Activated CD4-positive, alpha-beta T cell treated with anti-CD3 and anti-CD28 coated beads for 24 hours (primary cell): ENCODE measurements at regions not wholly inside any gene's neighbourhood (a gene's known extent, or its start where the extent isn't known, plus 50 kb on each side); places are given as distances from the start of the nearest gene placed in this dataset.
"Not testable (repeated sequence)": the region's sequence is repeated elsewhere in the genome, so short reads cannot be mapped to it uniquely, and the experiment has no call there.

Experiments
- DNase-seq, 2 donors: peaks; one replicate each; pipeline ENCODE4 v3.0.0-alpha.2; 2020; ENCODE audit warnings: low read depth in 2 of 2

DNA sequence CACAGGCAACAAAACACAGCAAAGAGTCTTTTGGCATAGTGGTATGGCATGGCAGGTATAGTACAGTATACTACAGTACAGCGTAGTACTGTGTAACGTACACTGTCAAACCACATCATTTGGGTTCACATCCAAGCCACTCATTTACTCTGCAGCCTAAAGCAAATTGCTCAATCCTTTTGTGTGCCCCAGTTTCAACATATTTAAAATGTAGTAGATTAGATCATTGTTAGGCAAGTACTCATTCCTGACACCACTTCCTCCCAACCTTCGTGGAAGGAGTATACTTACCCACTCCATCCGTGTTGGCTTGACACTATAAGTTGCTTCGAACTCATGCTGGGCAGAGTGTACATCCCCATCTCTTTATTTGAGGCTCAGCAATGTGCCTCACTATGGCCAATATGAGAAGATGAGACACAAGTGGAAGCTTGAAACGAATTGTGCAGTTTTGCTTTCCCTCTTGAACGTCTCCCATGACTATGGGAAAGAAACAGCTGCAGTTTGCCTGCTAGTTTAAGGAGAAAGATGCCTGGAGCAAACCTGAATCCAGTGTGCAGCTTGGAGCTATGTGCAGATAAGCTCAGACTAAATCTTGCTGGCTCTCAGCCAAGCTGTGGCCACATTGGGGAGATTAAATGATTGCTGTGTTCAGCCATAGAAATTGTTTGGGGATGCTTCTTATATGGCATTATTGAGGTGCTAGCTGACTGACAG is 85.7 kb upstream of the TBL1X start:
- DNase-seq: no peak

DNA sequence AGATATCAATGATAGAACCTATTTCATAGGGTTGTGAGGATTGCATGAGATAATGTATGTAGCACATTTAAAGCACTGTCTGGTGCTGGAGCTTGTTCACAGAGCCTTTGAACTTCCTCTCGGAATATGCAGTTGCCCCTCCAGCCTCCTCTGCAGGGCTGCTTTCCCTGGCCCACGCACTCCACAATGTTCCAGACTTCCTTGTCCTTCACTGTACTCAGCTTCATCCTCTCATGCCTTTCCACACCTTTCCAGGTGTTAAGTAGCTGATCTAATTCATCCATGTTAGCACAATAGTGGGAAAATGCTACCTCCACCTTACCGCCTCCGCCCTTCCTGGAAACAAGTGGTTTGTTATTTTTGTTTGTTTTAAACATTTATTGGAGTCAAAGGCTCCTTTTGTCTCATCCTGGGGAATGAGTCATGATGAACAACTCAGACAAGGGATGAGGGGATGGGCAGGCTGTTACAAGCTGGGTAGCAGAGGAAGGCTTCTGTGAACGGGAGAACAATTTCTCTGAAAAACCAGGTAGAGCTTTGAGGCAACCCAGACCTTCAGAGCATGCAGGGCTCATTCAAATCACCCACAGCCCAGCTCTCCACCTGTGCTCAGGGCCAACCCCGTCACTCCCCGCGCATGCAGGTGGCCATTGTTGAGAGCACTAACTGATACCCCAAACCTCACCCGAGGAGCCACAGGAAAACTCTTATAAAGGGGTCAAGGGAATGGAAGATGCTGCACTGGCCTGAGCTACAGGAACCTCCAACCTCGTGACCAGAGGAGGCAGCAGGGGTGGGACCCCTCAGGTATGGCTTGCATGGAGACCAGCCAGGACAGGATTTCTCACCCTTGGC is 84.9 kb upstream of the TBL1X start:
- no peak for DNase-seq

DNA sequence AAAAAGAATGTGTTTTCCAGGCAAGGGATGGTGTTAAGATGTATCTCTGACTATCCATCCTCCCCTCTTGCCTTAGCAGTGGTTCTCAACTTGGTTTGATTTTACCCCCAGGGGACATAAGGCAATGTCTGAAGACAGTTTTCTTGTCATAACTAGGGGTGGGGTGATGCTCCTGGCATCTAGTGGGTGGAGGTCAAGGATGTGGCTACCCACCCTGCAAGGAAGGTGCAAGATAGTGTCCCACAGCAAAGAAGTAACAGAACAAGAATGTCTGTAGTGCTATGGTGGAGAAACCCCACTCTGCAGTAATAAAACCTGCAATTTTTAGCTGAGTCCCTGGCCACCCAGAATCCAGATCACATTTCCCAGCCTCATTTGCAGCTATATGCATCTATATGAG is 81.2 kb upstream of the TBL1X start:
- no peak for DNase-seq

DNA sequence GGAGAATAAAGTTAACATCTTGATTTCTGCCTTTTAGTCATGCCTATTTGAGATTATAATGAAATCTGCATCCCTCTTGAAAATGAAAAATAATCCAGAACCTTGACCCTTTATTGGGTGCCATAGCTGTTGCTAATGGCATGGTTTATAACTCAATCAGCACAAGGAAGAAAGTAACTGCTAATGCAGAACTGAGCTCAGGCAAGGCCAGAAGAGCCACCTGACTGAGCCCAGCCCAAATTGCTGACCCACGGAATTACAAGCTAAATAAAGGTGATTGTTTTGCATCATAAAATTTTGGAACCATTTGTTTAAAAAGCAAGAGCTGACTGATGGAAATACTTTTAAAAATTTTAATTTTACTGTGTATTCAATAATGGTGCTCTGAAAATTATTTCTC is 76.4 kb upstream of the TBL1X start:
- DNase-seq: no peak

GRCh38 chrX:9390121-9390520 is 74.7 kb upstream of the TBL1X start:
- no peak for DNase-seq

- DNase-seq: no peak
Observed at GRCh38 chrX:9390693-9391368, 74.0 kb upstream of the TBL1X start.

DNA sequence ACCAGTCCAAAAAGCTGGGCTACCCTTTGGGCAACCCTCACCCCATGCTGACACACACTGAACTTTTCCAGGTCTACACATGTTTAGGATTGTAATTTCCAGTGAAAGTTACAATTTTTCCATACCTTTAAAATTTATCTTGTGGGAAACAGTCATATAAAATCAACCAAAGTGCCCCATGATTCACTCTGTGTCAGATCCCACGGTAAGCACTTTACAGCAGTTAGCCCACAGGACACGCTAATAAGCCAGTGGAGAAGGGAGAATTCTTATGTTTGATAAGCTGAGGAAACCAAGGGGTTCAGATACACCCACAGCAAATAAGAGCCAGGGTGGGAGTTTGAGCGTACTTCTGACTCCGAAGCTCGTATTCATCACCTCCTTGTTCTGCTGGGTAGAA is 72.4 kb upstream of the TBL1X start:
- DNase-seq: no peak

GRCh38 chrX:9393571-9393970 is 71.3 kb upstream of the TBL1X start:
- DNase-seq: no peak

GRCh38 chrX:9394212-9394611 is 70.6 kb upstream of the TBL1X start:
- DNase-seq: no peak

DNA sequence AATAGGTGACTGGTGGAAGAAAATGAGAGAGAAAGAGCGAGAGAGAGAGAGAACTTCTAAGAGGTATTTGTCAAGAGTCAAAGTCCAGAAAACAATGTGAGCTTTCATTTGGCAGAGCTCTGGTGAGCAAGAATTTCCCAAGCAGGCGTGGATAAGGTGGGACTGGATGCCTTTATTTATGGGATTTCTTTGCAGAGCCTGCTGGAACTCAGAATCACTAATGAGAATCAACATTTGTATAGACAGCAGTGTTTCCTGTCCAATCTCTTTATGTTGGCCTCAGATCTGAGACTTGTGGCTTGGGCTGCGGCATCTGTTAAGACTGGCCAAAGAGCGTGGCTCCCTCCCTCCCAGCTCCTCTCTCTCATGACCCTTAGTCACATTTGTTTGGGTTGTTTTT is 67.9 kb upstream of the TBL1X start:
- no peak for DNase-seq

DNA sequence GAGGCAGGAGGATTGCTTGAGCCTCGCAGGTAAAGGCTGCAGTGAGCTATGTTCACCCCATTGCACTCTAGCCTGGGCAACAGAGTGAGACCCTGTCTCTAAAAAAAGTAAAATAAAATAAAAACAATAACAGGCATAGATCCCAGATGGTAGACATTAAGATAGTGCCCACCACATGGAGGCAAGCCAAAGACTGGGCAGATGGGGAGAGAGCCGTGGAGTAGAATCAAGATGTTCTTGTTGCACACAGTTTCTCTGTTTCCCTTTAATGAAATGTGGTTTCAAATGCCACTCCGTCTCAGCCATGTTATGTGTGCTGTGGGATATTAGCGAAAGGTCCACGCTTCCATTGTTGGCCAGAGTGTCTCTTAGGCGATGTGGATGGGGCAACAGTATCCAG is 63.8 kb upstream of the TBL1X start:
- DNase-seq: no peak

DNA sequence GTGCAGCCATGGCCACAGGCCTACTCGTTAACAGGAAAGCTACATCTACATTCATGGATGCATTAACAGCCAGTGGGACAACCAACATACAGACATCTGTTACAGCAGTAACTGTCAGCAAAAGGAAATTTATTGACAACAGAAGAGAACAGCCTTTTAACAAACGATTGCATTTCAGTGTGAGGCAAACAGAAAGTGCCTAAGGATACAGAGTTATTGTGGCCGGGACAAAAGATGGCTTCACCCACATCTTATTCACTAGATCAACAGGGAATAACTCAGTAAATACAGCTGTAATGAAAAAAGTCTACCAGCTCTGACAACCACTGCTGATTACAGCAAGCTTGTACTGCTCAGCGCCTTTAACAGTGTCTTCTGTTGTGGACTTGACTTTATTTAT is 61.5 kb upstream of the TBL1X start:
- DNase-seq: no peak

GRCh38 chrX:9405635-9406034 is 59.2 kb upstream of the TBL1X start:
- not testable (repeated sequence) for DNase-seq

- DNase-seq: not testable (repeated sequence)
Observed at GRCh38 chrX:9410889-9411288, 54.0 kb upstream of the TBL1X start.

GRCh38 chrX:9411682-9412081 is 53.2 kb upstream of the TBL1X start:
- DNase-seq: not testable (repeated sequence)

GRCh38 chrX:9414416-9414815 is 50.4 kb upstream of the TBL1X start:
- no peak for DNase-seq
